Ishikawa (cell line): ENCODE measurements at regions not wholly inside any gene's neighbourhood (a gene's known extent, or its start where the extent isn't known, plus 50 kb on each side); places are given as distances from the start of the nearest gene placed in this dataset.

Experiments
- EGR1 ChIP-seq: IDR thresholded peaks from 2 replicates; pipeline ENCODE4 v1.6.1; 2012
- RAD21 ChIP-seq: IDR thresholded peaks from 2 replicates; pipeline ENCODE4 v1.6.1; 2012; ENCODE audit warnings: low read depth

DNA sequence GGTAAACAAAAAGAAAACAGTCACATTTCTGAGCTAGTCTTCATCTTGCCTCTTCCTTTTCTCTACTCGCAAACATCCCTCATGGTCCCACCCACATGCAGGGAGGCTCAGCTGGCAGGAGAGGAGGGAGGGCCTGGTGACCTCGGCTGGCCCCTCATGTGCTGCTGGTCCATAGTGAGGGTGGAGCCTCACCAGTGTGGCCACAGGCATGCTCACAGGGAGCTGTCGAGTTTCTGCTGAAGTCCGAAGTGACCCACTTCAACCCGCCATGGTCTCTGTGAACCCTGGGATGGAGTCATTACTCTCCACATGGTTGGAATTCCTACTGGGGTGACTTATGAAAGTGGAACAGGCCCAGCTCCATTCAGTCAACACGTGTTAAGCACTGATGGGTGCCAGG lies 253.4 kb downstream of the RHOU start:
- TF ChIP-seq RAD21: no peak
- TF ChIP-seq EGR1: no peak
